NCI-H510A (cell line): ENCODE measurements at regions not wholly inside any gene's neighbourhood (a gene's known extent, or its start where the extent isn't known, plus 50 kb on each side); places are given as distances from the start of the nearest gene placed in this dataset.
A peak's percentile ranks its signal among the peaks of the same experiment; 100 is the strongest.
"Not testable (repeated sequence)": the region's sequence is repeated elsewhere in the genome, so short reads cannot be mapped to it uniquely, and the experiment has no call there.

Experiments
- DNase-seq: peaks from one replicate; lab custom pipeline; 2025; lab: John Stamatoyannopoulos, UW

DNA sequence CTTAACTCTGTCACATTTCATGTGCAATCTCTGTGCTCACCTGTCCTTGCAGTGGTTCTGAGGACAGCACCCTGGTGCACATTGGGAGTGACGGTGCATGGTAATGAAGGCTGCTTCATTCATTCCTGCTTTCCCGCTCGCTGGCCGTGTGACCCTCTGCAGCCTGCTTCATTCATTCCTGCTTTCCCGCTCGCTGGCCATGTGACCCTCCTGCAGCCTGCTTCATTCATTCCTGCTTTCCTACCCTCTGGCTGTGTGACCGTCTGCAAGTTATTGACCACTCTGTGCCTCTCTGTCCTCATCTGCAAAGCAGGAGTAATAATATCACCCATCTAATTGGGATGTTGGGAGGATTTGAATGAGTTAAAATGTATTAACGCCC lies 189.1 kb upstream of the TMEM132C start:
- DNase-seq: no peak

DNA sequence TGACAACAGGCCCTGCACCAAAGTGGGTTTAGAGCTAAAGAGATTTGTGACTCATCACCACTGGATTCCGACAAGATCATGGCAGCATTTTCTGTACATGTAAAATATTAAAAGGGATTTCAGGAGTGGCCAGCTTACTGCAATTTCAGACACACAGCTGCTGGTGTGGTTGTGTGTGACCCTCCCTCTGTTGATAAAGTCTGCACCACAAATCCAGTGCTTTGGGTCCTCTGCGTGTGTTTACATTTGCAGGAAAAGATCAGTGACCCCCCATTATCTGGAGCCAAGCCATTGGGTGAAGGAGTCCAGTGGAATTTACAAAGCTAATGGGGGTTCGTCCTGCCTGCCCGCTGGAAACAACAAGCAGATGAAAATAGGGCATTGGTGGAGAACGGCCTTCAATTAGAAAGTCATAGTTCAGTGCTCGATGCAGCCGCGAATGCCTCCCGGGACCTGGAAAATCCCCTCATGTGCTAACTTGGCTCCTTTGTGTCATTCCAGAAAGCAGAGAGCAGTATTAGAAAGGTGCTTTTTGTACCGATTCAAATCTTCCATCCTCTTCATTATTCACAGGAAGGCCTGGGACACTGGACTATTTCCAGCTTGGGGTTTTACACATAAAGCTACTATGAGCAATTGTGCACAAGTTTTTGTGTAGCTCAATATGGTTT lies 188.5 kb upstream of the TMEM132C start:
- no peak for DNase-seq

- no peak for DNase-seq
Measured at GRCh38 chr12:128079446-128079845, 187.5 kb upstream of the TMEM132C start.

DNA sequence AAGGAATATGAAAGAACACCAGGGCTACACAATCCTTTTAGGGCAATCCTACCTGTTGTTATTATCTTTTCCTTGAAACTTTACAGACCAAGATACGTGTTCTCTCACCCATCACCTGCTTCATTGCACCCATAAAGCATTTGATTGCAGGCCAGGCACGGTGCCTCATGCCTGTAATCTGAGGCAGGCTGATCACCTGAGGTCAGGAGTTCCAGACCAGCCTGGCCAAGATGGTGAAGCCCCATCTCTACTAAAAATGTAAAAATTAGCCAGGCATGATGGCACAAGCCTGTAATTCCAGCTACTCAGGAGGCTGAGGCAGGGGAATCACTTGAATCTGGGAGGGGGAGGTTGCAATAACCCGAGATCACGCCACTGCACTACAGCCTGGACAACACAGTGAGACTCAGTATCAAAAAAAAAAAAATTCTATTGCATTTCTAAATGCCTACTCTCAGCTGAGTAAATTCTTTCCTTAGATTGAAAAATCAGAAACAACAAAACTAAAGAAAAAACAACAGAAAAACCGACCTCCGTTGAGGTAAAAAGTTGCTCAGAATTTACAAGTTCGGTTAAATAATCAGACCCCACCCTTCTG lies 183.7 kb upstream of the TMEM132C start:
- no peak for DNase-seq

GRCh38 chr12:128088926-128089325 lies 178.0 kb upstream of the TMEM132C start:
- no peak for DNase-seq

- no peak for DNase-seq
Measured at GRCh38 chr12:128089961-128090360, 177.0 kb upstream of the TMEM132C start.

GRCh38 chr12:128091101-128091720 lies 175.8 kb upstream of the TMEM132C start:
- DNase-seq: no peak

DNA sequence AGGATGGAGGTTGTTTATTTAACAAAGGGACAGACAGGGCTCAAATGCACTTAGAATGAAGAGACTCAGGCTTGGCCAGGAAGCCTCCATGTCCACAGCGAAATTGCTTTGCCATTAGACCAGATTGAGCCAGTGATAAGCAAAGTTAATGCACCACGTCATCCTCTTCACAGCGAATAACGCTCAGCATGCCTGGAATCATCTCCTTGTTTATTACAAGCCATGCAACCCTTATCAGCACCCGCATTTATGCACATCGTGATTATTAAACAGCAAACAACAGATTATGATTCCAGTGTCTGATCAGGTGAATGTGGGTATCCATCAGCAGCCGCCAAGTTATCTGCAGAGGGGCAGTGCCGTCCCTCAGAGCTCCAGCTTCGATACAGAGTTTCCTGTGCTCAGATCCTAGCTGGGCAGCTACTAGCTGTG lies 175.0 kb upstream of the TMEM132C start:
- DNase-seq: no peak

DNA sequence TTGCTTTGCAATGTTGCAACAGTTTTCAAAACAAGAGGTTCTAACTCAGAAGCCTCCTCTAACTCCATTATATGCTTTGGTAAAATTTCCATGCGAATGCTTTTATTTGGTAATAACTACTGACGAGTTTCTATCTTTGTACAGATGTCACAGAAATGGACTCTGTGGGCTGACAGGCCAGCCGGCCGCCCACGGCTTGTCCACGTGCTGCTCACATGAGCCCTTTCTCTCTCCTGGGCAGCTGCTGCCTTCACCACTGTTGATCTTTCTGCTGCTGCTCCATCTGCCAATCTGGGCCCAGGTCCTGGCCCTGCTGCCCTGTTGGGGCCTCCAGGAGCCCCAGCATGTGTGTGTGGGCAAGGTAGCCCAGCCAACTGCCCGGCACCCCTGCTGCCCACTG lies 168.2 kb upstream of the TMEM132C start:
- no peak for DNase-seq

- DNase-seq: no peak
Measured at GRCh38 chr12:128103152-128103551, 163.8 kb upstream of the TMEM132C start.

- no peak for DNase-seq
Measured at GRCh38 chr12:128109236-128109635, 157.7 kb upstream of the TMEM132C start.

DNA sequence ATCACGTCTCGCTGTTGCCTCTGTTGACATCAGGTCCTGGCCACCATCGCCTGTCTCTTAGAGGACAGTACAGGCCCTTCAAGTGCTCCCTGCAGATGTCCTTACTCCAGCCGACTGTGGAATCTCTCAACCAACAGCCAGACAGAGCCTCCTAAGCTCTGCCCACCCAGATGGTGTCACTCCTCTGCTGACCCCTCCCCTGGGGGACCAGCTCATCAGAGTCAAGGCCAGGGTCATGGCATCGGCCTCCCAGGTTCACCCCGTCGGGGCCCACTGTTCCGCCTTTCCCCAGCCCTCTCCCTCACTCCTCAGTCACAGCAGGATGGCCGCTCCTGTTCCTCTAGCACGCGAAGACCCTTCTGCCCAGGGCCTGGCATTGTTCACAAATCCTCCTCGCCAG lies 157.3 kb upstream of the TMEM132C start:
- no peak for DNase-seq

GRCh38 chr12:128111333-128111732 lies 155.6 kb upstream of the TMEM132C start:
- DNase-seq: no peak

DNA sequence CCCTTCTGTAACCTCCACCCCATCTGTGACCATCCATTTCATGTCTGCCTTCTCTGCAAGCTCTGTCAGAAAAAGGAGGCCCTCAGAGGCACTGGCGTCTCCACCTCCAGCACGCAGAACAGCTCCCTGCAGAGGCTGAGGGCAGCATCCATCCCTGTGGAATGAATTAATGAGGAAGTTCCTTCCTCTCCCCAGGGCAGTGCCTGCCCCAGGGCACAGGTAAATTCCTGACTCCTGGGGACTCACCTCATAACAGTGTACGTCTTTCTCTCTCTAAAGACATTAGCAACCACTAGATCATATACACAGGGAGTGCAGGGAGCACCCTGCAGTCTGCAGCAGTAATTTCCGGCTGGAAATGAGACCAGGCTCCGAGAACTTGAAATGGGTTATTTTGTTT lies 155.0 kb upstream of the TMEM132C start:
- no peak for DNase-seq

DNA sequence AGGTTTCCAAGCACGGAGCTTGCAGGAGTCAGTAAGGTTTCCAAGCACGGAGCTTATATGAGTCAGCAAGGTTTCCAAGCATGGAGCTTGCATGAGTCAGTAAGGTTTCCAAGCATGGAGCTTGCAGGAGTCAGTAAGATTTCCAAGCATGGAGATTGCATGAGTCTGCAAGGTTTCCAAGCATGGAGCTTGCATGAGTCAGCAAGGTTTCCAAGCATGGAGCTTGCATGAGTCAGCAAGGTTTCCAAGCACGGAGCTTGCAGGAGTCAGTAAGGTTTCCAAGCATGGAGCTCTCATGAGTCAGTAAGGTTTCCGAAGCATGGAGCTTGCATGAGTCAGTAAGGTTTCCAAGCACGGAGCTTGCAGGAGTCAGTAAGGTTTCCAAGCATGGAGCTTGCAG lies 153.7 kb upstream of the TMEM132C start:
- not testable (repeated sequence) for DNase-seq

GRCh38 chr12:128114485-128114884 lies 152.5 kb upstream of the TMEM132C start:
- no peak for DNase-seq

DNA sequence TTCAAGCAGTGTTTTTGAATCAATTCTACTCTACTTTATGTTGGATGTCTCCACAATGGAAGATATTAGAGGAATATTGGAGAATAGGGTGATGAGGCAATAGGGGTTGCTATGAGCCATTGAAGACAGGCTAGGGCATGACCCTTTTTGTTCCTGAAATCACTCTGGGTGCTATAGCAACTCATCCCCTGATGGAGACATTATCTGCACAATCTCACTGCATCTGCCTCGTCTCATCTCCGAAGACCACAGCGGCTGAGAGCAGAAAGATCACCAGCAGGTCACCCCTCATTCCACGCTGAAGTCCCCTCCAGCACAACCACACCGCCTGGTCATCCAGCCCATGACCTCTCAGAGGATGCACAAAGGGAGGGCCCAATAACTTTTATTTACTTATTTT lies 150.4 kb upstream of the TMEM132C start:
- DNase-seq: no peak

- no peak for DNase-seq
Measured at GRCh38 chr12:128120035-128120434, 146.9 kb upstream of the TMEM132C start.

DNA sequence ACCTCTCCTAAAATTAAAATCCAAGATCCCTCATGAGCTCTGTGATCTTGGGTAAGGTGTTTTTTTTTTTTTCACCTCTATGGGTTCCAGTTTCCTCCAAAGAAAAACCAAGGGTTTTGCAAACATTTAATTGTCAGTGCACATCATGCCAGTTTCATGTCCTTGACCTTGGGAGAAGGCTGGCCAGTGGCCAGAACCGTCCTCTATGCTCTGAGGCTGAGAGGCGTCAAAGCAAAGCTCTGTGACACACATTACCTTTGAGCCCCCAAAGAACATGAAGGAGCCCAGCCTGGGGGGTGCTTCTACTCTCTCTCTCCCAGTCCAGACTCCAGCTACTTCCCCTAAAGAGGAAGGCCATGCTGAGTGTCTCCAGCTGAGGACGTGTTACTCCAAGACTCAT lies 145.5 kb upstream of the TMEM132C start:
- DNase-seq: no peak

- no peak for DNase-seq
Measured at GRCh38 chr12:128123096-128123495, 143.9 kb upstream of the TMEM132C start.

DNA sequence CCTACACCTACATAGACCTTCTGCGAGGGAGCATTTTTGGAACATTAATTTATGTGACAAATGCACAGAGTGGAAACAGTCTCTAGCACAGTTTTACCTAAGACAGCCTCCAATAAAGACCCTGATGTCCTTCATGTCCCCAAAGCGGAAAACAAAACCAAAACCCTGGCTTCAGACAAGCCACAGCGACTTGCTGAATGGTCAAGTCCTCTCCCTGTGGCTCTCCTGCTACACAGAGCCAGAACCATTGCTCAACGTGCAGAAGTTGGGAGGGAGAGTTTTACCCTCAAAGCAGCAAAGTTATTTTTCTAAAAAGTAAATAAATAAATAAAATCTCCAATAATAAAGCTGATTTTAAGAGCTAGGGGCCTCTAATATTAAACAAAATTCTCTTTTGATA lies 135.0 kb upstream of the TMEM132C start:
- DNase-seq: no peak

- DNase-seq: peak; percentile 83
Measured at GRCh38 chr12:128133321-128134073, 133.5 kb upstream of the TMEM132C start.

DNA sequence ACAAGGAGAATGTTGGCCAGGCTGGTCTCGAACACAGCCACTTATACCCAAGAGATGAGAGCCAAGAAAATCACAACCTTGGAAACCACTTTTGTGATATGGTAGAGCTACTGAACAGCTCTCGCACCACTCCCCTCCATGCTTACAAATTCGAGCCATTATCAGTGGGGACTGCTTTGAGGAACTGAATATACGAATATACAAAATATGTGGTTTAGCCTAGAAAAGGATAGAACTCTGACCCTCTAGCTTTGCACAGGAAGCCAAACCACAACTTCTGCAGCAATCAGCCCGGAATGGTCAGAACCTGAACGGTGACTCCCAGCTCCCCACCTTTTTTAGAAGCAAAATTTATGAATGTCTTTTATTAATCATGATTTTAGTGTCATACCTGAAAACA lies 129.8 kb upstream of the TMEM132C start:
- no peak for DNase-seq
